ENCODE measurements at regions not wholly inside any gene's neighbourhood (a gene's known extent, or its start where the extent isn't known, plus 50 kb on each side); places are given as distances from the start of the nearest gene placed in this dataset.

DNA sequence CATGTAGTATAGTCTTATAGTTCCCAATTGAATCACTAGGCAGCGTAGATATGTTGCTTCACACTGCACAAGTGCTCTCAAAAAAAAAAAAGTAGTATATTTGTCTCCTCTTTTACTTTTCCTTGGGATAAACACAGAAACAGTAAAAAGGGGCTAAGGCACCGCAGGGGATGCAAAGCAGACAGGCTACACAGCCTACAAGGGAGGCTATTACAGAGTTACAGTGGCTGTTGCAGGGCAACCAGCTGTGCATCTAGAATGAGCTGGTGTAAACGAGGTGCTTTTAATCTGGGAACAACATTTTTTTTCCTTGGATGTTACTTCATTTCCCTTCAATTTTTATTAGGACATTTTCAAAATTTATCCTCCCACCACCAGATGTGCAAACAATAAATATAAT, 1934.7 kb upstream of the CELF4 start:
- no peak for TF ChIP-seq ZNF274 (IDR thresholded peaks at IDR 0.05; ENCODE audit: low read depth, low read length)
- no peak for TF ChIP-seq YY1 (IDR thresholded peaks at IDR 0.05; ENCODE audit: insufficient read depth, insufficient read length)
- TF ChIP-seq SUZ12 (IDR thresholded peaks at IDR 0.05; ENCODE audit: extremely low read depth, insufficient read depth, insufficient read length): no peak
- no peaks in the 10 kb centered on the region for H3K36me3 ChIP-seq (ENCODE audit: insufficient read depth, insufficient read length, low read length)

GRCh38 chr18:39497821-39498220, 1932.2 kb upstream of the CELF4 start:
- Histone ChIP-seq H3K27me3 (ENCODE audit: insufficient read depth, insufficient read length) (no peaks in the 10 kb centered on the region), H3K36me3 (ENCODE audit: insufficient read depth, insufficient read length, low read length) (no peaks in the 10 kb centered on the region), H3K4me3 (ENCODE audit: insufficient read length, low read depth) (no peak overlapping the region), H3K4me1 (ENCODE audit: insufficient read depth, insufficient read length) (no peaks in the 10 kb centered on the region), H3K9me3 (ENCODE audit: insufficient read depth, low read length) (no peaks in the 10 kb centered on the region), H3K9ac (ENCODE audit: insufficient read length, low read depth) (no peak overlapping the region)
- DNase-seq (ENCODE audit: low read depth, low spot score): no peak
- TF ChIP-seq ZNF274 (IDR thresholded peaks at IDR 0.05; ENCODE audit: low read depth, low read length) (no peak), YY1 (IDR thresholded peaks at IDR 0.05; ENCODE audit: insufficient read depth, insufficient read length) (no peak), SUZ12 (IDR thresholded peaks at IDR 0.05; ENCODE audit: extremely low read depth, insufficient read depth, insufficient read length) (no peak)

More for the DNA sequence above, 1934.7 kb upstream of the CELF4 start:
- Histone ChIP-seq H3K4me1 (ENCODE audit: insufficient read depth, insufficient read length) (no peaks in the 10 kb centered on the region), H3K9ac (ENCODE audit: insufficient read length, low read depth) (no peak overlapping the region), H3K9me3 (ENCODE audit: insufficient read depth, low read length) (no peaks in the 10 kb centered on the region), H3K27me3 (ENCODE audit: insufficient read depth, insufficient read length) (no peaks in the 10 kb centered on the region), H3K4me3 (ENCODE audit: insufficient read length, low read depth) (no peak overlapping the region)
- DNase-seq (ENCODE audit: low read depth, low spot score): no peak

DNA sequence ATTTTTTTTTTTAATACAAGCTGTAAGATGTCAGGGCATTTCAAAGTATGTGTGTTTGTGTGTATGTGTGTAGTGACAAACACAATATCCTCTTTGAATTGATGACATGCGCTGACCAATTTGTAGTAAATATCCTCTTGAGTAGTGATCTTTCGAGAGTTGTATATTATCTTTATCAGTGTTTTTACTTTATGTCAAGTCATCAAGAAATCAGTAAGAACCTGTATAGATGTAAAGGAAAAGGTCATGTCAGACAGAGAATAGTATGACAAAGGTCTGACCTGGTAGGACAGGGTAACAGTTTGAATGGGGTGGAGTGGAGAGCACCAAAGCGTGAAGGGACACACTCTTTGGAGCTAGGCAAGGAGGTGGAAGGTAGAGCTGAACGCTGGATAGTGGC, 1931.4 kb upstream of the CELF4 start:
- Histone ChIP-seq H3K9ac (ENCODE audit: insufficient read length, low read depth) (no peak overlapping the region), H3K36me3 (ENCODE audit: insufficient read depth, insufficient read length, low read length) (no peaks in the 10 kb centered on the region), H3K27me3 (ENCODE audit: insufficient read depth, insufficient read length) (no peaks in the 10 kb centered on the region), H3K9me3 (ENCODE audit: insufficient read depth, low read length) (no peaks in the 10 kb centered on the region), H3K4me1 (ENCODE audit: insufficient read depth, insufficient read length) (no peaks in the 10 kb centered on the region), H3K4me3 (ENCODE audit: insufficient read length, low read depth) (no peak overlapping the region)
- DNase-seq (ENCODE audit: low read depth, low spot score): no peak
- TF ChIP-seq SUZ12 (IDR thresholded peaks at IDR 0.05; ENCODE audit: extremely low read depth, insufficient read depth, insufficient read length) (no peak), ZNF274 (IDR thresholded peaks at IDR 0.05; ENCODE audit: low read depth, low read length) (no peak)

DNA sequence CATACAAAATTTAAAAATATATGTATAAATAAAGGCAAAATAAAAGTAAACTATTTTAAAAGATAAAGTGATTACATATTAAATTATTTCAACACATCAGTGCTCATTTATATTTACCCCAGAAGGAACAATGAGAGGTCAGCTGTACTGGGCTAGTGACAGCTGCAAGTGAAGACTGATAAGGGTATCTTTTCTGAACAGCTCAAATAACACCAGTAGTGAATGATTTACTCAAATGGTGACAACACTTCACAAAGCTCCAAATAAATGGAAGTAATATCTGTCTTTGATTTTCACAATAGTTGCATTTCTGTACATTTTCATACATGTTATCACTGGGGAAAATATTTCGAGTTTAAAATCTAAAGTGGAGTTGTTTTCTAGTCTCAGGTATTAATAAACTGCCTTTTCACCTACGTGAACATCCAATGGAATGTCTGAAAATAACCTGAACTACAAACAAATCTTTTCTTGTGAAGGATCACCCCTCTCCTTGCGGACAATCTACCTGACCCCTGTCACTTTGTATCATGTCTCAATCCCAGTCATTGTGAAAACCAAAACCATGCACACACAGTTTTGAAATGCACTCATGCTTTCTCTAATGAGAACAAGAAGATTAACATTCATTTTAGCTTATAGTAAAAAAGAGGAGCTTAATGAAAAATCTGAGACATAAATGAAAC, 1928.8 kb upstream of the CELF4 start:
- Histone ChIP-seq H3K36me3 (ENCODE audit: insufficient read depth, insufficient read length, low read length) (no peaks in the 10 kb centered on the region), H3K4me3 (ENCODE audit: insufficient read length, low read depth) (no peak overlapping the region), H3K9ac (ENCODE audit: insufficient read length, low read depth) (no peak overlapping the region), H3K9me3 (ENCODE audit: insufficient read depth, low read length) (no peaks in the 10 kb centered on the region), H3K4me1 (ENCODE audit: insufficient read depth, insufficient read length) (no peaks in the 10 kb centered on the region), H3K27me3 (ENCODE audit: insufficient read depth, insufficient read length) (no peaks in the 10 kb centered on the region)
- DNase-seq (ENCODE audit: low read depth, low spot score): no peak
- TF ChIP-seq YY1 (IDR thresholded peaks at IDR 0.05; ENCODE audit: insufficient read depth, insufficient read length) (no peak), ZNF274 (IDR thresholded peaks at IDR 0.05; ENCODE audit: low read depth, low read length) (no peak), SUZ12 (IDR thresholded peaks at IDR 0.05; ENCODE audit: extremely low read depth, insufficient read depth, insufficient read length) (no peak)

GRCh38 chr18:39491408-39491807, 1925.8 kb upstream of the CELF4 start:
- Histone ChIP-seq H3K4me1 (ENCODE audit: insufficient read depth, insufficient read length) (no peaks in the 10 kb centered on the region), H3K36me3 (ENCODE audit: insufficient read depth, insufficient read length, low read length) (no peaks in the 10 kb centered on the region), H3K4me3 (ENCODE audit: insufficient read length, low read depth) (no peak overlapping the region), H3K9ac (ENCODE audit: insufficient read length, low read depth) (no peak overlapping the region), H3K27me3 (ENCODE audit: insufficient read depth, insufficient read length) (no peaks in the 10 kb centered on the region), H3K9me3 (ENCODE audit: insufficient read depth, low read length) (no peaks in the 10 kb centered on the region)
- no peak for DNase-seq (ENCODE audit: low read depth, low spot score)
- TF ChIP-seq ZNF274 (IDR thresholded peaks at IDR 0.05; ENCODE audit: low read depth, low read length) (no peak), SUZ12 (IDR thresholded peaks at IDR 0.05; ENCODE audit: extremely low read depth, insufficient read depth, insufficient read length) (no peak)

DNA sequence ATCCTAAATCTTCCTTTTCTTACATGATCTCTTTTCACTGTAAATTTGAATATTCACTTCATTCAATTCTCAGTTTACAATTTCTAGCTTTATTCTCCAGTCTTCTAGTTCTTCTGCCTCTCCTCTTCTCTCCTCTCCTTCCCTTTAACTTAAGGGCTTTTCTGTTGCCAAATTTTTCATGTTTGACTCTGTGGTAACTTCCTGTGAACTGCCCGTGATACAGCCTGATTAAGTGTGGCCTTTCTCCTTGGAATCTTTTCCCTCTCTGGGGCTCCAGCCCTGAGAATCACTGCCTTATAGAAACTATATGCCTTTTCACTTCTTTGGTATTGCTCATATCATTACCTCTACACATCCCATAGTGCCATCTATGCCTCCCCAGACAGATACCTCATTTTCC, 1923.8 kb upstream of the CELF4 start:
- DNase-seq (ENCODE audit: low read depth, low spot score): no peak
- Histone ChIP-seq H3K27me3 (ENCODE audit: insufficient read depth, insufficient read length) (no peaks in the 10 kb centered on the region), H3K4me1 (ENCODE audit: insufficient read depth, insufficient read length) (no peaks in the 10 kb centered on the region), H3K36me3 (ENCODE audit: insufficient read depth, insufficient read length, low read length) (no peaks in the 10 kb centered on the region), H3K4me3 (ENCODE audit: insufficient read length, low read depth) (no peak overlapping the region), H3K9ac (ENCODE audit: insufficient read length, low read depth) (no peak overlapping the region), H3K9me3 (ENCODE audit: insufficient read depth, low read length) (no peaks in the 10 kb centered on the region)
- TF ChIP-seq SUZ12 (IDR thresholded peaks at IDR 0.05; ENCODE audit: extremely low read depth, insufficient read depth, insufficient read length) (no peak), ZNF274 (IDR thresholded peaks at IDR 0.05; ENCODE audit: low read depth, low read length) (no peak), YY1 (IDR thresholded peaks at IDR 0.05; ENCODE audit: insufficient read depth, insufficient read length) (no peak)

DNA sequence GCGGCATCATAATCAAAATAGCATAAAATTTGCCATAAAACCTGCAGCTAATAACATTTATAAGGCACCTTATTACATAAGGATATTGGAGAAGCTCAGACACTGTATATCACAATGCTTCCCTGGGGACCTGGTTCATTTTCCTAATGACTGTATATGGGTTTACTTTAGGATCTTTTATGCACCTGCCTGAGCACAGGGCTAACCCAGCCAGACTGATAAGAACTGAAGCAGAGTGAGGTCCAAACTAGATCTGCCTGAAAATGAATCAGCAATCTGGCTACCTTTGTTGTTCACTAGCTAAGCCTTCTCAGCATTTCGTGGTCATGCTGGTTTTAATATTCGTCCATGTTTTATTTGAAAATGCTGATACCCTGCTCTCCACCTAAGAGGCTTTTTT, 1922.3 kb upstream of the CELF4 start:
- no peak for DNase-seq (ENCODE audit: low read depth, low spot score)
- no peaks in the 10 kb centered on the region for H3K9me3 ChIP-seq (ENCODE audit: insufficient read depth, low read length)
- TF ChIP-seq YY1 (IDR thresholded peaks at IDR 0.05; ENCODE audit: insufficient read depth, insufficient read length): no peak
- no peak for TF ChIP-seq ZNF274 (IDR thresholded peaks at IDR 0.05; ENCODE audit: low read depth, low read length)
- no peak for TF ChIP-seq SUZ12 (IDR thresholded peaks at IDR 0.05; ENCODE audit: extremely low read depth, insufficient read depth, insufficient read length)
- no peak overlapping the region for H3K9ac ChIP-seq (ENCODE audit: insufficient read length, low read depth)
- H3K4me1 ChIP-seq (ENCODE audit: insufficient read depth, insufficient read length): no peaks in the 10 kb centered on the region
- no peaks in the 10 kb centered on the region for H3K36me3 ChIP-seq (ENCODE audit: insufficient read depth, insufficient read length, low read length)
- no peaks in the 10 kb centered on the region for H3K27me3 ChIP-seq (ENCODE audit: insufficient read depth, insufficient read length)
- H3K4me3 ChIP-seq (ENCODE audit: insufficient read length, low read depth): no peak overlapping the region

All from NT2/D1 (cell line).